ENCODE measurements at regions not wholly inside any gene's neighbourhood (a gene's known extent, or its start where the extent isn't known, plus 50 kb on each side); places are given as distances from the start of the nearest gene placed in this dataset.

DNA sequence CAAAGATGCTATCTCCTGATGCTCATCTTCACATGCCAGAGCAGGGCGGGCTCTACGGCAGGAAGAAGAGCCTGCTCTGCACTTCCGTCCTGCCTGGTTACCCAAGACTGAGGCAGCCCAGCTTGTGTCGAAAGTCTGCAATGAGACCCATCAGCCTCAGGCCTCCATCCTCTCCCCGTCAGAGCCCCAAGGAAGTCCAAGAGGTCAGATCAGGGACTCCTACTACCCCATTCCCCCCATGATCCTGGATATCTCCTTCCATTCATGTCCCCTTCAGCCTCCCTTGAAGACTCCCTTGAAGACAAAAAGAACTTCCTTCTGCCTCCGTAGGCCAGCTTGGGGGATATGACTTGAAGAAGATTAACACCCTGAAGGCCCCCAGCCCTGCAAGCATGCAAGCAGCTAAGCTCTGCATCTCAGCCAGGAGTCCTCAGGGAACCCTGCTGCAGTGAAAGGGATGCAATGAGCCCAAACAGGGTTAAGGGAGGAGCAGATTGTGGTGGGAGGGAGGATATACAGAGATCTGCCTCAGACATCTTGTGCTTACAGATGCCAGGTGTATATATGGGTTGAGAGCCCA lies 85.6 kb downstream of the TRIM29 start:
- intact Hi-C loops (cut with DNase I), result no loop called here
- TF ChIP-seq, protein P1, sequence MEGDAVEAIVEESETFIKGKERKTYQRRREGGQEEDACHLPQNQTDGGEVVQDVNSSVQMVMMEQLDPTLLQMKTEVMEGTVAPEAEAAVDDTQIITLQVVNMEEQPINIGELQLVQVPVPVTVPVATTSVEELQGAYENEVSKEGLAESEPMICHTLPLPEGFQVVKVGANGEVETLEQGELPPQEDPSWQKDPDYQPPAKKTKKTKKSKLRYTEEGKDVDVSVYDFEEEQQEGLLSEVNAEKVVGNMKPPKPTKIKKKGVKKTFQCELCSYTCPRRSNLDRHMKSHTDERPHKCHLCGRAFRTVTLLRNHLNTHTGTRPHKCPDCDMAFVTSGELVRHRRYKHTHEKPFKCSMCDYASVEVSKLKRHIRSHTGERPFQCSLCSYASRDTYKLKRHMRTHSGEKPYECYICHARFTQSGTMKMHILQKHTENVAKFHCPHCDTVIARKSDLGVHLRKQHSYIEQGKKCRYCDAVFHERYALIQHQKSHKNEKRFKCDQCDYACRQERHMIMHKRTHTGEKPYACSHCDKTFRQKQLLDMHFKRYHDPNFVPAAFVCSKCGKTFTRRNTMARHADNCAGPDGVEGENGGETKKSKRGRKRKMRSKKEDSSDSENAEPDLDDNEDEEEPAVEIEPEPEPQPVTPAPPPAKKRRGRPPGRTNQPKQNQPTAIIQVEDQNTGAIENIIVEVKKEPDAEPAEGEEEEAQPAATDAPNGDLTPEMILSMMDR (IDR thresholded peaks at IDR 0.05), result no peak
- TF ChIP-seq POLR2AphosphoS5 (IDR thresholded peaks at IDR 0.05), result no peak
- TF ChIP-seq EP300 (IDR thresholded peaks at IDR 0.05), result no peak
- TF ChIP-seq POLR2A (IDR thresholded peaks at IDR 0.05), result no peak
- Histone ChIP-seq H3K36me3 (no peaks in the 10 kb centered on the region), H3K27me3 (no peaks in the 10 kb centered on the region), H3K4me1 (no peaks in the 10 kb centered on the region), H3K4me3 (no peak overlapping the region), H3K27ac (no peak overlapping the region), H3K9me3 (peaks cover 0 to 7% (median 3%) of the 10 kb centered on the region in 4 donors)
- DNase-seq, result no peak
- WGBS, 2 donors, result 87 to 93% methylated on average over 6 of the region's 6 CpGs

DNA sequence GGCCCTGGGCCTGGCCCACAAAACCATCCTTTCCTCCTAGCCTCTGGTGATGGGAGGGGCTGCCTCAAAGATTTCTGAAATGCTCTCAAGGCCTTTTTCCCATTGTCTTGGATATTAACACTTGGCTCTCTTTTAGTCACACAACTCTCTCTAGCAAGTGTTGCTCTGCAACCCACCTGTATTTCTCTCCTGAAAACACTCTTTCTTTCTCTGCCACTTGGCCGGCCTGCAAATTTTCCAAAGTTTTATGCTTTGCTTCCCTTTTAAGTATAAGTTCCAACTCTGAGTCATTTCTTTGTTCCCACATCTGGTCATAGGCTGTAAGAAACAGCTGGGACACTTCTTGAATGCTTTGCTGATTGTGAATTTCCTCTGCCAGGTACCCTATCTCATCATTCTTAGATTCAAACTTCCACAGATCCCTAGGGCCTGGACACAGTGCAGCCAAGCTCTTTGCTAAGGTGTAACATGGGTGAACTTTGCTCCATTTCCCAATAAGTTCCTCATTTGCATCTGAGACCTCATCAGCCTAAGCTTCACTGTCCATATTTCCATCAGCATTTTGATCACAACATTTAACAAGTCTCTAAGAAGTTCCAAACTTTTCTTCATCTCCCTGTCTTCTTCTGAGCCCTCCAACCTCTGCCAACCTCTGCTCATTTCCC lies 93.8 kb downstream of the TRIM29 start:
- TF ChIP-seq EP300 (IDR thresholded peaks at IDR 0.05) (no peak), POLR2A (IDR thresholded peaks at IDR 0.05) (no peak), POLR2AphosphoS5 (IDR thresholded peaks at IDR 0.05) (no peak)
- TF ChIP-seq, protein P1 (IDR thresholded peaks at IDR 0.05), result no peak
- H3K36me3 ChIP-seq, result no peaks in the 10 kb centered on the region
- H3K27me3 ChIP-seq, result no peaks in the 10 kb centered on the region
- 90 to 93% methylated on average over 1 of the region's 1 CpG for WGBS, 2 donors
- no peak overlapping the region for H3K4me3 ChIP-seq
- intact Hi-C loops (cut with DNase I), result no loop called here
- no peak overlapping the region for H3K27ac ChIP-seq
- no peak for DNase-seq
- H3K4me1 ChIP-seq, result peaks cover 0 to 4% (median 0%) of the 10 kb centered on the region in 4 donors
- peaks cover 0 to 9% (median 4%) of the 10 kb centered on the region in 4 donors for H3K9me3 ChIP-seq

DNA sequence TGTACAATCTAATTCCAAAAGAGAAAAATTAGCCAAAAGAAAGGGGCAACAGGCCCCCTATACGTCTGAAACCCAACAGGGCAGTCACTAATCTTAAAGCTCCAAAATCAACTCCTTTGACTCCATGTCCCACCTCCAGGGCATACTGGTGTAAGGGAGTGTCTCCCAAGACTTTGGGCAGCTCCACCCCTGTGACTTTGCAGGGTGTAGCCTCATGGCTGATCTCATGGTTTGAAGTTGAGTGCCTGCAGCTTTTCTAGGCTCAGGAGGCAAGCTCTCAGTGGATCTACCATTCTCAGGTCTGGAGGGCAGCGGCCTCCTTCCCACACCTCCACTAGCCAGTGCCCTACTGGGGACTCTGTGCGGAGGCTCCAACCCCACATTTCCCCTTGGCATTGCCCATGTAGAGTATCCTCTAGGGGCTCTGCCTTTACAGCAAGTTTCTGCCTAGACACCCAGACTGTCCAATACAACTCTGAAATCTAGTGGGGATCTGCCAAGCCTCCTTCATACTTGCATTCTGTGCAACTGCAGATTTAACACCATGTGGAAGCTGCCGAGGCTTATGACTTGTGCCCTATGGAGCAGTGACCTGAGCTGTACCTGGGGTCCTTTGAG lies 94.5 kb downstream of the TRIM29 start:
- TF ChIP-seq POLR2AphosphoS5 (IDR thresholded peaks at IDR 0.05), result no peak
- TF ChIP-seq POLR2A (IDR thresholded peaks at IDR 0.05), result no peak
- TF ChIP-seq, protein P1 (IDR thresholded peaks at IDR 0.05), result no peak
- no peak for TF ChIP-seq EP300 (IDR thresholded peaks at IDR 0.05)
- H3K9me3 ChIP-seq, result peaks cover 0 to 9% (median 4%) of the 10 kb centered on the region in 4 donors
- H3K4me1 ChIP-seq, result peaks cover 0 to 4% (median 0%) of the 10 kb centered on the region in 4 donors
- DNase-seq, result no peak
- no peaks in the 10 kb centered on the region for H3K27me3 ChIP-seq
- no peaks in the 10 kb centered on the region for H3K36me3 ChIP-seq
- H3K27ac ChIP-seq, result no peak overlapping the region
- WGBS, 2 donors, result 91 to 92% methylated on average over 4 of the region's 4 CpGs
- H3K4me3 ChIP-seq, result no peak overlapping the region
- intact Hi-C loops (cut with DNase I), result no loop called here

DNA sequence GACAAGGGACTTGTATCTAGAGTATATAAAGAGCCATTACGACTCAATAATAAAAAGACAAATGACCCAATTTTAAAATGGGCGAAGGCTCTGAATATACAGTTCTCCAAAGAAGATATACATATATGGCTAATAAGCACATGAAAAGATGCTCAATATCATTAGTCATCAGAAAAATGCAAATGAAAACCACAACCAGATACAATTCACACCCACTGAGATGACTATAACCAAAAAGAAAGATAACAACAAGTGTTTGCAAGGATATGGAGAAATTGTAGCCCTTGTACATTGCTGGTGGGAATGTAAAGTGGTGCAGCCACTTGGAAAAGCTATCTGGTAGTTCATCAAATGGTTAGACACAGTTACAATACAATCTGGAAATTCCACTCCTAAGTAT lies 96.3 kb downstream of the TRIM29 start:
- H3K4me3 ChIP-seq, result no peak overlapping the region
- H3K27ac ChIP-seq, result no peak overlapping the region
- H3K9me3 ChIP-seq, result peaks cover 0 to 3% (median 0%) of the 10 kb centered on the region in 4 donors
- H3K36me3 ChIP-seq, result no peaks in the 10 kb centered on the region
- no peaks in the 10 kb centered on the region for H3K27me3 ChIP-seq
- 93 to 94% methylated on average over 2 of the region's 2 CpGs for WGBS, 2 donors
- no peak for DNase-seq
- peaks cover 0 to 4% (median 0%) of the 10 kb centered on the region in 4 donors for H3K4me1 ChIP-seq
- TF ChIP-seq POLR2A (IDR thresholded peaks at IDR 0.05) (no peak), POLR2AphosphoS5 (IDR thresholded peaks at IDR 0.05) (no peak), EP300 (IDR thresholded peaks at IDR 0.05) (no peak)
- intact Hi-C loops (cut with DNase I), result no loop called here

DNA sequence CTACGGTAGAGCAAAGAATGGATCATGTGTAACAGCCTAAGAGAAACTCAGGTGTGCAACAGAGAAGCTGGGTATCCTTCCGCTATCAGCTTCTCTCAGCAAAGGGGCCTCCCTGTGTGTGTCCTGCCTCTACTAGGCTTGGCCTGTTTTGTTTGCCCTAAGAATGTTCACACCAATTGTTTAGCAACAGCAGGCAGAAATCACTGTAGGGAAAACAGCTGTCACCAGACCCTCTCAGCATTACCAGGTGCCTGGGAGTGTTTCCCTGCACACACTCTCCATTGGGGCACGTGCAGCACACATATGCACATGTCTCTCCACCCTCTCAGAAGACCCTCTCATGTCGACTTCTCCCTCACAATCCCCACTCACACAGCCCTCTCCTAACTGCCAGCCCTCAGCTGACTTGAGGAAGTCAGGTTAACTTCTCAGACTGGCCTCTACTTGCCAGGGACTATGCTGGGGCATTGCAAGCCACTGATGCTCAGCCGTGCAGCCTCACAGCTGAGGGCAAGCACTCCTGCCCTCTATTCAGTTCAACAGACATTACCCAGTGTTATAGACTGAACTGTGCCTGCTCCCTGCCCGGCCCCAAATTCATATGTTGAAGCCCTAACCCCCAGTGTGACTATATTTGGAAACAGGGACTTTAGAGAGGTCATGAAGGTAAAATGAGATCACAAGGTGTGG lies 97.6 kb downstream of the TRIM29 start:
- WGBS, 2 donors, result 71 to 83% methylated on average over 6 of the region's 6 CpGs
- H3K9me3 ChIP-seq, result peaks cover 0 to 5% (median 0%) of the 10 kb centered on the region in 4 donors
- no peak overlapping the region for H3K4me3 ChIP-seq
- no peaks in the 10 kb centered on the region for H3K27me3 ChIP-seq
- DNase-seq, result no peak
- intact Hi-C loops (cut with DNase I), result no loop called here
- no peak overlapping the region for H3K27ac ChIP-seq
- H3K4me1 ChIP-seq, result peaks cover 0 to 4% (median 0%) of the 10 kb centered on the region in 4 donors
- H3K36me3 ChIP-seq, result no peaks in the 10 kb centered on the region
- TF ChIP-seq, protein P1 (IDR thresholded peaks at IDR 0.05), result no peak
